Limb (tissue), 2 donors: ENCODE measurements at regions not wholly inside any gene's neighbourhood (a gene's known extent, or its start where the extent isn't known, plus 50 kb on each side); places are given as distances from the start of the nearest gene placed in this dataset.

ENCODE experiments used
- DNase-seq, 2 donors: peaks; one replicate each; pipeline ENCODE4 v3.0.0-alpha.2; 2016; ENCODE audit errors: extremely low spot score in 2 of 2

GRCh38 chr13:57438072-57438471 lies 193.5 kb upstream of the PCDH17 start:
- DNase-seq: no peak

GRCh38 chr13:57443494-57443893 lies 188.1 kb upstream of the PCDH17 start:
- no peak for DNase-seq

DNA sequence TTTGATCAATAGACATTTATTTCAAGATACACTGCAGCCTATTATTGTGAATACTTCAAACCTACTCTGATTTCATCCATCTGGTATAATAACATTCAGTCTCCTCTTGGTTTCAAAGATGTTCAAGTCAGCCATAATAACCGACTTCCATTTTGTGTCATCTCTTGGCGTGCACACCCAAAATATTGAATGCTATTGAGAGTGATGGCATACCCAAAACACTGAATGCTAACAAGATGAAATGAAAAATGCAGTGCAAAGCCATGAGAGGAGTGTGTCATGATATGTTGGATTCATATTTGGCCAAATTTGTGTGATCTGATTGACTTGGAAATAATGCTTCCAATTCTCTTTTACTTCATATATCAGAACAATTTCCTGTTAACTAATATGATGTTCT lies 181.2 kb upstream of the PCDH17 start:
- DNase-seq: no peak

GRCh38 chr13:57452228-57452627 lies 179.3 kb upstream of the PCDH17 start:
- DNase-seq: no peak

DNA sequence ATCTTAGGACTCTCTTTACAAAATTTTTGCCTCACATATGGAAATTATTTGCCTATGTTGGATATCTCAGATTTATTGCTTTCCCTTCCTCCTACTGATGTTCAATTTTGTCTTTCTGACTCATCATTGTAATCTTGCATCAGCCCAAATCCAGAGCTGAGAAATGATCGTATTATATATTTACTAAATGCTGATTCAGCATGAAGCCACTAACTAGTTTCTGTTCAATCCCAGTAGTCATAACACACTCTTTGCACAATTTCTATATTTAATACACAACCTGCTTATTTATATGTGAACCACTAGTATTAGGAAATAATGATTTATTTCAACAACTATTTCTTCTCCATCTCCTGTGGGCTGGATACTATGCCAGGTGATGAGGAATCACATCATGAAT lies 161.1 kb upstream of the PCDH17 start:
- DNase-seq: no peak

GRCh38 chr13:57491318-57491717 lies 140.2 kb upstream of the PCDH17 start:
- no peak for DNase-seq

DNA sequence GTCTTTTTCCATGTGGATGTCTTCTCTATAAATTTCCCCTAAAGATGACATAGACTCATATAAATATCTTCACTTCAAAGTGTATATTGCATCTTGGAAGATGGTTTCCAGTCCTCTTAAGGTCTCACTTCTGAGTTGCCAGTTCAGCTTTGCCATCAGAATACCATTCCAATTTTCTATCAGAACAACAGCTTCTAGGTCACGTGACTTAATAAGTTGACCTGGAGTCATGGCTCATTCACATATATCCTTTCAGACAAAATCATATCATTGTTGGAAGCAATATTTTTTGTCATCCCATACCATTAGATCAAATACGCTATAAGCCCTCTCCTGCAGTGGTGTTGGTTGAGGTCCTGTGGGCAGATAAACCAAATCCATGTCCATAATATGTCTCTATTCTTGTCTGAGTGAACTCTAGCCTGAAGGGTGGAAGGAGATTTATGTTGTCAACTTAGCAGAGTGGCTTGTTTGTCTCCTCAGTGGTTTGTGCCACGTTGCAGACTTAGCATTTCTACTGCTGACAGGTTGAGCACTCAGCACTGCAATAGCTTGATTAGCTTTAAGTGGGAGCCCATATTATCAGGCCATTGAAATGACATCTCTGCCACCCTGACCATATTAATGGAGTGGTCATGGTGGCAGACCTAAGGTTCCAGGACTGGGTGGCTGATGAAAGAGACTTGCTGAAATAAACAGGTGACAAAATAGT lies 123.6 kb upstream of the PCDH17 start:
- DNase-seq: no peak

DNA sequence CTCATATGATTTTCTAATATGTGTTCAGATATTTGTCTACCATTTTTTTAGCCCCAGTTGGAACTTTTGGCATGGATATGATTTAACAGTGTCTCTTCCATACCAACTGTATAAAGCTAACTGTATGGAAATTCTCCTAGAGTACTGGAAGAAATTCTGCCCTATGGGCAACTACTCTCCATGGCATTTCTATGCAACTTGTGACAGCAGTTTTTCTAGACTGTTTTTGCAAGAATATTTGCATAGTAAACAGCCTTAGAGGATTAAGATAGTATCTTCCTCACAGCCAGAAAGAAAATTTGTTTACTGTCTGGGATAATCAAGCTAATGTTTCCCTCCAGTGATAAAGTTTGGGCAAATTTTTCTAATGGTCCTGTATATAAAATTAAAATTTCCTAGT lies 119.9 kb upstream of the PCDH17 start:
- no peak for DNase-seq

DNA sequence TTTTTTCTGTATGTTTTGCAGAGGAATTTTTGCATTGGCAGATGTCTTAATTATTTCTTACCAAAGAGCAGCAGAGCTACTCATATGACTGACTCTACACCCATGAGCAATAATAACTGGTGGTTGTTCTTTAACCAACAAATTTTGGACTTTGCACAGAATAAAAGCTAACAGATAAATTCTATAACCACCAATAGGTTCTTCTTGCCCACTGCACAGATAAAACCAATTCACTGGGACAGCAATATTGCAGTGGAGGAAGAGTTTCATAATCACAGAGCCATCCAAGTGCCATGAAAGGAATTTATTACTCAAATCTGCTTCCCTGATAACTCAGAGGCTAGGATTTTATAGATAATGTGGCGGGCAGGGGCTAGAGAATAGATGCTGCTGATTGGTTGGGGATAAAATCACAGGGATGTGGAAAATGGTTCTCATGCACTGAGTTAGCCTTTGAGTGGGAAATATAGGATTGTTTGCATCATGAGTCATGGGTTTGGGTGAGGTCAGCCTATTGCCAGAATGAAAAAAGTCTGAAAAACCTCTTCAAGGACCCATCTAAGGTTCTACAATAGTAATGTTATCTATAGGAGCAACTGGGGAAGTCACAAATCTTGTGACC lies 104.3 kb upstream of the PCDH17 start:
- DNase-seq: no peak

DNA sequence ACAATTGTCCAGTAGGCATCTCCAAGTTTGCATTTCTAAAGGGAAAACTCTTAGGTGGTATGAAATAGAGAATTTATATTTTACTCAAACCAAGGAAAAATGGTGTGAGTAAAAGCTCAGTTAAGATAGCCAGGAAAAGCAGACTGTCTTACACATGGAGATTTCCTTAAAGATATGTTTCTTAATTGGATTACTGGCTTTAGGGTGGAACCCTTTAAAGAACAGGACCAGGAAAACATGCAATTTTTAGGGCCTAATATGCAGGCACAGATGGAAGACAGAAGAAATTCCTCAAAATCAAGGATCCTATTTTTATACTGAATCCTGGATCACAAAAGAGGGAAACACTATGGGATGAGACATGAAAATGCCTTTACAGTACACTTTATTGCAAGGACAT lies 100.3 kb upstream of the PCDH17 start:
- DNase-seq: no peak

- DNase-seq: no peak
Observed at GRCh38 chr13:57546942-57547341, 84.6 kb upstream of the PCDH17 start.

GRCh38 chr13:57552437-57552836 lies 79.1 kb upstream of the PCDH17 start:
- DNase-seq: no peak

DNA sequence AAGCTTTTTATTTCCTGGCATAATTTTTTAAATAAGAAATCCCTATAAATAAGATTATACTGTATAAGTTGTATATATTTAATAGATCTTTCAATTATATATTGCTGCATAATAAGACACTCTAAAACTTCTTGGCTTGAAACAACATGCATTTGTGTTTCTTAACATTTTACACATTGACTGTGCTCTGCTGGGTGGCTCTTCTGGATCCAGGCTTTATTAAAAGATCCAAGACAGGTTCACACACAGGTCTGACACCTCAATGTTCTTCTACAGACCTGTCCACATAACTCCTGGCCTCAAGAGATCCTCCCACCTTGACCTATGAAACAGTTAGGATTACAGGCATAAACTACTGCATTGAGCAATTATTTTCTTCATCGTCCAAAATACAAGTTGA lies 77.6 kb upstream of the PCDH17 start:
- DNase-seq: no peak

- peak in 1 of 2 donors; percentile 1 for DNase-seq
Observed at GRCh38 chr13:57558051-57558467, 73.5 kb upstream of the PCDH17 start.

DNA sequence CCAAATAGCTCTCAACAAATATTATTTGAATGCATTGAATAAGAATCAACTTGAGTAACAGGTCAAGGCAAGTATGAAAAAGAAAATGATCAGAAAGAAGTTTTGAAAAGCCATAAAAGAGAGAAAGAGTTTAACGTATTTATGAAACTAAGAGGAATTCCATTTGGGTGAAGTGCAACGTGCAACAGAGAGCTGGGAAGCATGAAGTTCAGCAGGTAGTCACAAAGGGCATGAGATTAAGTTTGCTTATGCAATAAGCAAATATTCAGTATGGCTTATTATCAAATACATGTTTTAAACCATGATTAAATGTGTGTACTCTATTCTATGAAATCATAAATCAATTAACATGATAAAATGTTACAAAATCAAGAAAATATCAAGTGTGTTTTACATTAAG lies 62.7 kb upstream of the PCDH17 start:
- no peak for DNase-seq

- no peak for DNase-seq
Observed at GRCh38 chr13:57569986-57570385, 61.6 kb upstream of the PCDH17 start.
